Fibroblast of lung (primary cell): ENCODE measurements at regions not wholly inside any gene's neighbourhood (a gene's known extent, or its start where the extent isn't known, plus 50 kb on each side); places are given as distances from the start of the nearest gene placed in this dataset.

Experiments used
- DNase-seq, 2 donors: peaks; one replicate each; pipeline versions ENCODE4 v3.0.0 to v3.0.0-alpha.2; 2010; ENCODE audit warnings: low read depth in 2 of 2
- H2AFZ ChIP-seq: 2 replicates; pipeline ENCODE4 v1.5.1; 2012; ENCODE audit warnings: low read length, control low read depth, inconsistent platforms
- H3K27ac ChIP-seq: 2 replicates; pipeline ENCODE4 v1.5.1; 2011; ENCODE audit warnings: low read length, control low read depth; ENCODE audit not compliant: insufficient read depth
- H3K27me3 ChIP-seq: 2 replicates; pipeline ENCODE4 v1.5.1; 2011; ENCODE audit warnings: mild to moderate bottlenecking, low read length; ENCODE audit not compliant: control insufficient read depth, insufficient read depth
- H3K36me3 ChIP-seq: 2 replicates; pipeline ENCODE4 v1.5.1; 2011; ENCODE audit warnings: low read length; ENCODE audit not compliant: control insufficient read depth, insufficient read depth
- H3K4me1 ChIP-seq: 2 replicates; pipeline ENCODE4 v1.5.1; 2011; ENCODE audit warnings: low read length; ENCODE audit not compliant: control insufficient read depth, insufficient read depth; ENCODE audit errors: extremely low read depth
- H3K4me2 ChIP-seq: 2 replicates; pipeline ENCODE4 v1.5.1; 2011; ENCODE audit warnings: low read length, control low read depth; ENCODE audit not compliant: insufficient read depth; ENCODE audit errors: extremely low read depth
- H3K4me3 ChIP-seq, 4 experiments: fragments of 200-600 bp in 1 of 4; sonication (generic) in 1 of 4; replicated peaks in 1 of 4; 2 replicates each; pipeline ENCODE4 v1.5.1; 2011 to 2016; ENCODE audit warnings: low read length in 4 of 4, low read depth in 3 of 4, mild to moderate bottlenecking in 3 of 4, control low read depth in 2 of 4, inconsistent platforms in 1 of 4, mixed read lengths in 1 of 4; ENCODE audit not compliant: insufficient read depth in 1 of 4; ENCODE audit errors: control extremely low read depth in 1 of 4
- H3K79me2 ChIP-seq: 2 replicates; pipeline ENCODE4 v1.5.1; 2012; ENCODE audit warnings: mild to moderate bottlenecking, low read length, inconsistent platforms; ENCODE audit not compliant: control insufficient read depth, insufficient read depth
- H3K9ac ChIP-seq: 2 replicates; pipeline ENCODE4 v1.5.1; 2011; ENCODE audit warnings: mild to moderate bottlenecking, low read length, control low read depth; ENCODE audit not compliant: insufficient read depth
- H3K9me3 ChIP-seq: 2 replicates; pipeline ENCODE4 v1.5.1; 2012; ENCODE audit warnings: low read depth, low read length; ENCODE audit not compliant: control insufficient read depth, insufficient read depth
- H4K20me1 ChIP-seq: 2 replicates; pipeline ENCODE4 v1.5.1; 2011; ENCODE audit warnings: low read length; ENCODE audit not compliant: control insufficient read depth, insufficient read depth; ENCODE audit errors: extremely low read depth
- EZH2 ChIP-seq: IDR thresholded peaks from 2 replicates; pipeline ENCODE4 v1.5.1; 2012; ENCODE audit warnings: low read length, control low read depth, mild to moderate bottlenecking; ENCODE audit errors: missing control alignments
- TF ChIP-seq, protein P1 (sequence below), 2 donors: IDR thresholded peaks in 1 of 2; conservative IDR thresholded peaks in 1 of 2; 1 replicate in 1 of 2; 2 replicates in 1 of 2; pipeline ENCODE4 v1.5.1; 2011 to 2012; ENCODE audit warnings: low read length in 2 of 2, control low read depth in 1 of 2, inconsistent platforms in 1 of 2, low read depth in 1 of 2, mild to moderate bottlenecking in 1 of 2

DNA sequence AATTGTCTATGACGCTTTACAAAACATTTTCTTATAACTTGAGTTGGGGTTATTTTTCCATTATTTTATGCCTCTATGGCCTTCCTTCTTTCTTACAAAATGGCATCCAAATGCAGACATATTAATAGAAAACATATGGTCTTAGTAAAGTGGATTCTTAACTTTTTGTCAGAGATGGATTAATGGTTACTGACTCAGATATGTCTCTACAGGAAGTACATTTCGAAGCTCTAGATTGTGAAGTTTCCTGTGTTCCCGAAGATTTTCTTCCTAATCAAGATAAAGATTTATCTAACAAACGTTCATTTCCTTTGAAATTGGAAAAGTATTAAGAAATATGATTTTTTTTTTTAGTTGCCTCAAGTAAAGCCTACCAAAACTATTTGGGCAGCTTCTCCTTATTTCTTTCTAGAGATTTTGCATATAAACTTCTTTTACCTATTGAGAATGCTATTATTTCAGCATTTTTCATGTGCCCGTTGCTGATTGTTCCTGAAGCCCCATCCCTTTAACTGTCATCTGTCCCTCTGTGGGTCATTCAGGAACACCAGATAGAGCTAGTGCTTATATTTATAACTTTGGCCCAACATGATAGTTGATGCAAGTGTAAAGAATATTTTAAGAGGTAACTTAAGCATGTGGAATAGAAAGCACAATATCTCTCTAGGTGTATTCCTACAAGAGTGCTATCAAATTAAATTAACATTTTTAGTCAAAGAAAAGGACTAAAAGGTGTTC is 498.0 kb downstream of the CCDC85A start:
- no peaks in the 10 kb centered on the region for H3K27me3 ChIP-seq
- H3K4me1 ChIP-seq: no peaks in the 10 kb centered on the region
- no peaks in the 10 kb centered on the region for H4K20me1 ChIP-seq
- no peak for TF ChIP-seq EZH2
- TF ChIP-seq, protein P1, sequence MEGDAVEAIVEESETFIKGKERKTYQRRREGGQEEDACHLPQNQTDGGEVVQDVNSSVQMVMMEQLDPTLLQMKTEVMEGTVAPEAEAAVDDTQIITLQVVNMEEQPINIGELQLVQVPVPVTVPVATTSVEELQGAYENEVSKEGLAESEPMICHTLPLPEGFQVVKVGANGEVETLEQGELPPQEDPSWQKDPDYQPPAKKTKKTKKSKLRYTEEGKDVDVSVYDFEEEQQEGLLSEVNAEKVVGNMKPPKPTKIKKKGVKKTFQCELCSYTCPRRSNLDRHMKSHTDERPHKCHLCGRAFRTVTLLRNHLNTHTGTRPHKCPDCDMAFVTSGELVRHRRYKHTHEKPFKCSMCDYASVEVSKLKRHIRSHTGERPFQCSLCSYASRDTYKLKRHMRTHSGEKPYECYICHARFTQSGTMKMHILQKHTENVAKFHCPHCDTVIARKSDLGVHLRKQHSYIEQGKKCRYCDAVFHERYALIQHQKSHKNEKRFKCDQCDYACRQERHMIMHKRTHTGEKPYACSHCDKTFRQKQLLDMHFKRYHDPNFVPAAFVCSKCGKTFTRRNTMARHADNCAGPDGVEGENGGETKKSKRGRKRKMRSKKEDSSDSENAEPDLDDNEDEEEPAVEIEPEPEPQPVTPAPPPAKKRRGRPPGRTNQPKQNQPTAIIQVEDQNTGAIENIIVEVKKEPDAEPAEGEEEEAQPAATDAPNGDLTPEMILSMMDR (conservative IDR thresholded peaks at IDR 0.05 in 1 of 2, IDR thresholded peaks at IDR 0.05 in 1 of 2; ENCODE audit: low read depth in 1 of 2, low read length in 2 of 2): no peak
- H3K9me3 ChIP-seq: no peaks in the 10 kb centered on the region
- DNase-seq: peak; percentile 8 to 81
- H3K9ac ChIP-seq: no peak overlapping the region
- H2AFZ ChIP-seq: no peak overlapping the region
- no peak overlapping the region for H3K4me3 ChIP-seq
- H3K27ac ChIP-seq: no peak overlapping the region
- H3K4me2 ChIP-seq: no peak overlapping the region
- no peaks in the 10 kb centered on the region for H3K79me2 ChIP-seq
- H3K36me3 ChIP-seq: no peaks in the 10 kb centered on the region

DNA sequence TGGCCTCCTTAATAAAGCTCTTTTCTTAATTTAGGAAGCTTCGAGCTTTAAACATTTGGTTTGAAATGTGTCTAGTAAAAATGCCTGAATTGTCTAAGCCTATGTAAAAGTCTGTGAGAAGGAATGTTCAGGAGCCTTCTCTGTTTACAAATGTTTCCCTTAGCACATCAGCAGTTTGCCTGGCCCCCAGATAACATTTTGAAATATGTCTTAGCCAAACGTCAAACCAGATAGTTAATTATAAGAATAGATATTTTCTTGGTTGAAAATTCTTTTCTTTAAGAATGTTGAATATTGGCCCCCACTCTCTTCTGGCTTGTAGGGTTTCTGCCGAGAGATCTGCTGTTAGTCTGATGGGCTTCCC is 498.6 kb downstream of the CCDC85A start:
- H4K20me1 ChIP-seq: no peaks in the 10 kb centered on the region
- no peaks in the 10 kb centered on the region for H3K27me3 ChIP-seq
- no peak overlapping the region for H2AFZ ChIP-seq
- H3K9me3 ChIP-seq: no peaks in the 10 kb centered on the region
- H3K4me1 ChIP-seq: no peaks in the 10 kb centered on the region
- no peak overlapping the region for H3K9ac ChIP-seq
- TF ChIP-seq, protein P1 (conservative IDR thresholded peaks at IDR 0.05 in 1 of 2, IDR thresholded peaks at IDR 0.05 in 1 of 2; ENCODE audit: low read depth in 1 of 2, low read length in 2 of 2): no peak
- no peak for TF ChIP-seq EZH2
- H3K36me3 ChIP-seq: no peaks in the 10 kb centered on the region
- no peaks in the 10 kb centered on the region for H3K79me2 ChIP-seq
- H3K4me3 ChIP-seq: no peak overlapping the region
- H3K4me2 ChIP-seq: no peak overlapping the region
- no peak overlapping the region for H3K27ac ChIP-seq
- DNase-seq: peak in 1 of 2 donors; percentile 77

DNA sequence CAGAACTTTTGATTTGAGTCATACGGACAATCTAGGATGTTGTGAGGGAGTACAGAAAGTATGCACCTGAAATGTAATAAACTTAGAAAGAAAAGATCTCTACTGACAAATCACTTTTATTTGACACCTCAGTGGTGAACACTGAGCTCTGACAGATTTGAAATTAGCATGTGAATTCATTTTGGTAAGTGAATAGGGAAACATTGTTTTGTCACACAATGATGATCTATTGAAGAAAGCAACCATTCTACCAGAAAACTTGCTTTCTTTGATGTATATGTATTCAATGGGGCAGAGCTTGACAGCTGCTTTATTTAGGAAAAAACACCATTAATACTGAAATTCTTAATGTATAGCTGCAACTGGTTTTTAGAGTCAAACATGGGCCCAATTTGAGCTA is 500.5 kb downstream of the CCDC85A start:
- no peak overlapping the region for H2AFZ ChIP-seq
- no peaks in the 10 kb centered on the region for H3K4me1 ChIP-seq
- TF ChIP-seq, protein P1 (conservative IDR thresholded peaks at IDR 0.05 in 1 of 2, IDR thresholded peaks at IDR 0.05 in 1 of 2; ENCODE audit: low read depth in 1 of 2, low read length in 2 of 2): no peak
- TF ChIP-seq EZH2: no peak
- H3K9ac ChIP-seq: no peak overlapping the region
- H3K4me3 ChIP-seq: no peak overlapping the region
- no peaks in the 10 kb centered on the region for H3K36me3 ChIP-seq
- H4K20me1 ChIP-seq: no peaks in the 10 kb centered on the region
- no peaks in the 10 kb centered on the region for H3K79me2 ChIP-seq
- no peak overlapping the region for H3K4me2 ChIP-seq
- no peaks in the 10 kb centered on the region for H3K9me3 ChIP-seq
- H3K27ac ChIP-seq: no peak overlapping the region
- DNase-seq: no peak
- no peaks in the 10 kb centered on the region for H3K27me3 ChIP-seq
